ENCODE measurements at regions not wholly inside any gene's neighbourhood (a gene's known extent, or its start where the extent isn't known, plus 50 kb on each side); places are given as distances from the start of the nearest gene placed in this dataset.
"Not testable (repeated sequence)": the region's sequence is repeated elsewhere in the genome, so short reads cannot be mapped to it uniquely, and the experiment has no call there.

GRCh38 chr16:58850019-58850677 is 116.0 kb upstream of the GOT2 start:
- Histone ChIP-seq H2AFZ (no peak overlapping the region), H3K27me3 (no peaks in the 10 kb centered on the region), H3K4me3 (no peak overlapping the region), H3K27ac (no peak overlapping the region), H3K9me2 (replicated peaks; ENCODE audit: insufficient read depth) (no peaks in the 10 kb centered on the region), H3K9me3 (ENCODE audit: low read depth) (no peaks in the 10 kb centered on the region), H3K4me2 (no peak overlapping the region), H3K36me3 (replicated peaks; ENCODE audit: insufficient read depth, low read depth) (no peaks in the 10 kb centered on the region), H4K20me1 (ENCODE audit: insufficient read depth, poor library complexity, severe bottlenecking) (no peaks in the 10 kb centered on the region), H3K4me1 (ENCODE audit: insufficient read depth) (no peaks in the 10 kb centered on the region), H3K79me2 (no peaks in the 10 kb centered on the region)
- TF ChIP-seq, protein P1, sequence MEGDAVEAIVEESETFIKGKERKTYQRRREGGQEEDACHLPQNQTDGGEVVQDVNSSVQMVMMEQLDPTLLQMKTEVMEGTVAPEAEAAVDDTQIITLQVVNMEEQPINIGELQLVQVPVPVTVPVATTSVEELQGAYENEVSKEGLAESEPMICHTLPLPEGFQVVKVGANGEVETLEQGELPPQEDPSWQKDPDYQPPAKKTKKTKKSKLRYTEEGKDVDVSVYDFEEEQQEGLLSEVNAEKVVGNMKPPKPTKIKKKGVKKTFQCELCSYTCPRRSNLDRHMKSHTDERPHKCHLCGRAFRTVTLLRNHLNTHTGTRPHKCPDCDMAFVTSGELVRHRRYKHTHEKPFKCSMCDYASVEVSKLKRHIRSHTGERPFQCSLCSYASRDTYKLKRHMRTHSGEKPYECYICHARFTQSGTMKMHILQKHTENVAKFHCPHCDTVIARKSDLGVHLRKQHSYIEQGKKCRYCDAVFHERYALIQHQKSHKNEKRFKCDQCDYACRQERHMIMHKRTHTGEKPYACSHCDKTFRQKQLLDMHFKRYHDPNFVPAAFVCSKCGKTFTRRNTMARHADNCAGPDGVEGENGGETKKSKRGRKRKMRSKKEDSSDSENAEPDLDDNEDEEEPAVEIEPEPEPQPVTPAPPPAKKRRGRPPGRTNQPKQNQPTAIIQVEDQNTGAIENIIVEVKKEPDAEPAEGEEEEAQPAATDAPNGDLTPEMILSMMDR (IDR thresholded peaks at IDR 0.05; ENCODE audit: poor library complexity), result no peak
- TF ChIP-seq EZH2phosphoT487 (IDR thresholded peaks at IDR 0.05; ENCODE audit: low read depth, severe bottlenecking, unreplicated experiment) (no peak), EZH2 (IDR thresholded peaks at IDR 0.05; ENCODE audit: borderline replicate concordance) (no peak)
- DNase-seq (ENCODE audit: low spot score), result no peak
- 53% methylated on average over 4 of the region's 4 CpGs for WGBS (ENCODE audit: low lambda C conversion rate, missing lambda C conversion rate)

GRCh38 chr16:58848662-58849002 is 114.5 kb upstream of the GOT2 start:
- Histone ChIP-seq H2AFZ (no peak overlapping the region), H3K9me3 (ENCODE audit: low read depth) (no peaks in the 10 kb centered on the region), H4K20me1 (ENCODE audit: insufficient read depth, poor library complexity, severe bottlenecking) (no peaks in the 10 kb centered on the region), H3K79me2 (no peaks in the 10 kb centered on the region), H3K4me2 (no peak overlapping the region), H3K4me1 (ENCODE audit: insufficient read depth) (no peaks in the 10 kb centered on the region), H3K4me3 (no peak overlapping the region), H3K36me3 (replicated peaks; ENCODE audit: insufficient read depth, low read depth) (no peaks in the 10 kb centered on the region), H3K27me3 (no peaks in the 10 kb centered on the region), H3K9me2 (replicated peaks; ENCODE audit: insufficient read depth) (no peaks in the 10 kb centered on the region), H3K27ac (no peak overlapping the region)
- TF ChIP-seq EZH2phosphoT487 (IDR thresholded peaks at IDR 0.05; ENCODE audit: low read depth, severe bottlenecking, unreplicated experiment), result no peak
- TF ChIP-seq EZH2 (IDR thresholded peaks at IDR 0.05; ENCODE audit: borderline replicate concordance), result no peak
- TF ChIP-seq, protein P1 (IDR thresholded peaks at IDR 0.05; ENCODE audit: poor library complexity), result no peak
- no peak for DNase-seq (ENCODE audit: low spot score)
- WGBS (ENCODE audit: low lambda C conversion rate, missing lambda C conversion rate), result 93% methylated on average over 2 of the region's 2 CpGs

DNA sequence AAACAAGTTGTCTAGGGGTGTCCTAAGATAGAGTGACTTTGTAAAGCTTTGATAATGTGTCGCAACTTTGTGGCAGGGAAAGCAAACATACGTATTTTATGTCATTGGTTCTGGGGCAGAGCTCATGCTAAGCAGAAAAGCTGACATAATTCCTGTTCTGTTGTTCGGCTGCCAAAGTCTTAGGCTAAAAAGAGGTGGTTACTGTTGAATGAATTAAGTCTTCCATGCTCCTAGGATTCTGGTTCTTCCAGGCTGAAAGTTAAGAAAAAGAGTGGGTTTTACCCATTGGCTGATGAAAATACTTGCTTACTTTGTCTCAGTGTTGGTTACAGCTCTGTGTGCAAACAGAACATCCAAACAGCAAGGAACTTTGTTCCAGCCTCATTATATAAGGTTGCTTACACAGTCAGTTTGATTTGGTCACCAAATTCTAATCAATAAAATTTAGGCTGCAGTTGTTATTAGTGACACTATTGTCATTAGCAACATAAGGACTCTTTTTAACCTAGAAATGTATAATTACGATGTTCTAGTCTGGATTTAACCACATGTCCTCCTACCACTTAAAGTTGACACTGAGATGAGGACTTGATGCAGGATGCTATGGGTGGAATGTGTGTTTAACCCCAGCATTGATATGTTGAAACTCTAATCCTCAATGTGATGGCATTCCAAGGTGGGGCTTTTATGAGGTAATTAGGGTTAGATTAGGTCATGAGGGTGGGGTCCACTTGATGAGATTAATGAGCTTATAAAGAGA is 114.0 kb upstream of the GOT2 start:
- Histone ChIP-seq H2AFZ (no peak overlapping the region), H3K79me2 (no peaks in the 10 kb centered on the region), H3K27ac (no peak overlapping the region), H3K4me1 (ENCODE audit: insufficient read depth) (no peaks in the 10 kb centered on the region), H3K4me2 (no peak overlapping the region), H3K4me3 (no peak overlapping the region), H3K9me2 (replicated peaks; ENCODE audit: insufficient read depth) (no peaks in the 10 kb centered on the region), H3K9me3 (ENCODE audit: low read depth) (no peaks in the 10 kb centered on the region), H4K20me1 (ENCODE audit: insufficient read depth, poor library complexity, severe bottlenecking) (no peaks in the 10 kb centered on the region), H3K36me3 (replicated peaks; ENCODE audit: insufficient read depth, low read depth) (no peaks in the 10 kb centered on the region), H3K27me3 (no peaks in the 10 kb centered on the region)
- 43% methylated on average over 4 of the region's 4 CpGs for WGBS (ENCODE audit: low lambda C conversion rate, missing lambda C conversion rate)
- TF ChIP-seq EZH2phosphoT487 (IDR thresholded peaks at IDR 0.05; ENCODE audit: low read depth, severe bottlenecking, unreplicated experiment) (no peak), EZH2 (IDR thresholded peaks at IDR 0.05; ENCODE audit: borderline replicate concordance) (no peak)
- TF ChIP-seq, protein P1 (IDR thresholded peaks at IDR 0.05; ENCODE audit: poor library complexity), result no peak
- DNase-seq (ENCODE audit: low spot score), result no peak

- not testable (repeated sequence) for DNase-seq (ENCODE audit: low spot score); H3K9me3 ChIP-seq (ENCODE audit: low read depth); H3K9me2 ChIP-seq (replicated peaks; ENCODE audit: insufficient read depth); H3K4me1 ChIP-seq (ENCODE audit: insufficient read depth); H3K79me2 ChIP-seq; H3K36me3 ChIP-seq (replicated peaks; ENCODE audit: insufficient read depth, low read depth); H3K4me2 ChIP-seq; H3K27me3 ChIP-seq; H2AFZ ChIP-seq; H4K20me1 ChIP-seq (ENCODE audit: insufficient read depth, poor library complexity, severe bottlenecking); H3K4me3 ChIP-seq; H3K27ac ChIP-seq
- WGBS (ENCODE audit: low lambda C conversion rate, missing lambda C conversion rate), result 80% methylated on average over 4 of the region's 29 CpGs
Measured at GRCh38 chr16:58846226-58846625, 112.1 kb upstream of the GOT2 start.

Data from hepatocyte (in vitro differentiated cells).